MM.1S (cell line): ENCODE measurements at regions not wholly inside any gene's neighbourhood (a gene's known extent, or its start where the extent isn't known, plus 50 kb on each side); places are given as distances from the start of the nearest gene placed in this dataset.

Experiments used
- DNase-seq: peaks from one replicate; pipeline ENCODE4 v3.0.0-alpha.2; 2015
- H2AFZ ChIP-seq: fragments of 300-600 bp; sonication (generic); 2 replicates; pipeline ENCODE4 v1.6.0; 2016; ENCODE audit warnings: antibody characterized with exemption, low read length
- H3F3A ChIP-seq: fragments of 300-600 bp; sonication (generic); 2 replicates; pipeline ENCODE4 v1.6.1; 2016; ENCODE audit warnings: mild to moderate bottlenecking, antibody characterized with exemption, low read length, moderate library complexity, mixed read lengths; ENCODE audit not compliant: insufficient read depth
- H3K27ac ChIP-seq: fragments of 300-600 bp; sonication (generic); 2 replicates; pipeline ENCODE4 v1.5.1; 2016; ENCODE audit warnings: mild to moderate bottlenecking, low read length
- H3K27me3 ChIP-seq: fragments of 300-600 bp; sonication (generic); replicated peaks from 2 replicates; pipeline ENCODE4 v1.6.0; 2016; ENCODE audit warnings: low read length; ENCODE audit not compliant: insufficient read depth
- H3K36me3 ChIP-seq: fragments of 300-600 bp; sonication (generic); replicated peaks from 2 replicates; pipeline ENCODE4 v1.6.1; 2016; ENCODE audit warnings: mild to moderate bottlenecking, low read length, mixed read lengths; ENCODE audit not compliant: insufficient read depth
- H3K4me1 ChIP-seq: fragments of 300-600 bp; sonication (generic); 2 replicates; pipeline ENCODE4 v1.6.1; 2016; ENCODE audit warnings: low read length, mixed read lengths
- H3K4me2 ChIP-seq: fragments of 300-600 bp; sonication (generic); 2 replicates; pipeline ENCODE4 v1.6.0; 2016; ENCODE audit warnings: low read depth, low read length
- H3K4me3 ChIP-seq: fragments of 300-600 bp; sonication (generic); 2 replicates; pipeline ENCODE4 v1.5.1; 2016; ENCODE audit warnings: low read length, mixed read lengths
- H3K79me2 ChIP-seq: fragments of 300-600 bp; sonication (generic); 2 replicates; pipeline ENCODE4 v1.6.1; 2016; ENCODE audit warnings: mixed run types, low read length, mixed read lengths
- H3K9ac ChIP-seq: fragments of 300-600 bp; sonication (generic); 2 replicates; pipeline ENCODE4 v1.6.1; 2016; ENCODE audit warnings: low read length, mixed read lengths
- H3K9me2 ChIP-seq: fragments of 300-600 bp; sonication (generic); replicated peaks from 2 replicates; pipeline ENCODE4 v1.6.1; 2016; ENCODE audit warnings: mild to moderate bottlenecking, low read length, mixed read lengths; ENCODE audit not compliant: insufficient read depth
- H3K9me3 ChIP-seq: fragments of 300-600 bp; sonication (generic); replicated peaks from 2 replicates; pipeline ENCODE4 v1.6.1; 2016; ENCODE audit warnings: mild to moderate bottlenecking, low read length, mixed read lengths; ENCODE audit not compliant: insufficient read depth
- H4K20me1 ChIP-seq: fragments of 300-600 bp; sonication (generic); 2 replicates; pipeline ENCODE4 v1.6.1; 2016; ENCODE audit warnings: mild to moderate bottlenecking, low read length, moderate library complexity, mixed read lengths; ENCODE audit not compliant: insufficient read depth
- CTCF ChIP-seq: fragments of 300-600 bp; sonication (generic); IDR thresholded peaks from 2 replicates; pipeline ENCODE4 v1.5.1; 2016; ENCODE audit warnings: antibody characterized with exemption, low read length, mixed read lengths
- EZH2 ChIP-seq: fragments of 300-600 bp; sonication (generic); optimal IDR thresholded peaks from 2 replicates; pipeline ENCODE3; 2017; ENCODE audit warnings: low read depth, mild to moderate bottlenecking, antibody characterized with exemption, low read length, mixed read lengths
- EZH2phosphoT487 ChIP-seq: fragments of 300-600 bp; sonication (generic); IDR thresholded peaks from 2 replicates; pipeline ENCODE4 v1.6.1; 2018; ENCODE audit warnings: antibody characterized with exemption, low read length

DNA sequence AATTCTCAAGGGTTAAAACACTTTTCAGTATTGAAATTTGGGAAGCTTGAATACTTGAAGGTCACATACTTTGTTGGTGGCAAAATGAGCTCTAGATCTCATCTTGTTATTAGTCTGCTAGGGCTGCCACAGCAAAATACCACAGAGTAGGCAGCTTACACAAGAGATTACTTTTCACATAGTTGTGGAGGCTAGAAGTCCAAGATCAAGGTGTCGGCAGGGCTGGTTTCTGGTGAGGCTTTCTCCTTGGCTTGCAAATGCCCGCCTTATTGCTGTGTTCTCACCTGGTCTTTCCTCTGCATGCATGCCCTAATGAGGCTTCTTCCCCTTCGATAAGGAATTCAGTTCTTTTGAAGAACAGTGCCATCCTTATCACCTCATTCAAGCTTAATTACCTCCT is 270.8 kb upstream of the ANKRD55 start:
- Histone ChIP-seq H4K20me1 (no peaks in the 10 kb centered on the region), H3K27me3 (no peaks in the 10 kb centered on the region), H3F3A (no peaks in the 10 kb centered on the region), H3K4me3 (no peak overlapping the region), H3K9me2 (no peaks in the 10 kb centered on the region), H3K9me3 (no peaks in the 10 kb centered on the region), H3K79me2 (no peaks in the 10 kb centered on the region), H3K27ac (no peak overlapping the region), H3K4me1 (peaks cover 16% of the 10 kb centered on the region), H2AFZ (no peak overlapping the region), H3K9ac (no peak overlapping the region), H3K4me2 (no peak overlapping the region), H3K36me3 (no peaks in the 10 kb centered on the region)
- TF ChIP-seq EZH2 (no peak), CTCF (no peak), EZH2phosphoT487 (no peak)
- DNase-seq: no peak

DNA sequence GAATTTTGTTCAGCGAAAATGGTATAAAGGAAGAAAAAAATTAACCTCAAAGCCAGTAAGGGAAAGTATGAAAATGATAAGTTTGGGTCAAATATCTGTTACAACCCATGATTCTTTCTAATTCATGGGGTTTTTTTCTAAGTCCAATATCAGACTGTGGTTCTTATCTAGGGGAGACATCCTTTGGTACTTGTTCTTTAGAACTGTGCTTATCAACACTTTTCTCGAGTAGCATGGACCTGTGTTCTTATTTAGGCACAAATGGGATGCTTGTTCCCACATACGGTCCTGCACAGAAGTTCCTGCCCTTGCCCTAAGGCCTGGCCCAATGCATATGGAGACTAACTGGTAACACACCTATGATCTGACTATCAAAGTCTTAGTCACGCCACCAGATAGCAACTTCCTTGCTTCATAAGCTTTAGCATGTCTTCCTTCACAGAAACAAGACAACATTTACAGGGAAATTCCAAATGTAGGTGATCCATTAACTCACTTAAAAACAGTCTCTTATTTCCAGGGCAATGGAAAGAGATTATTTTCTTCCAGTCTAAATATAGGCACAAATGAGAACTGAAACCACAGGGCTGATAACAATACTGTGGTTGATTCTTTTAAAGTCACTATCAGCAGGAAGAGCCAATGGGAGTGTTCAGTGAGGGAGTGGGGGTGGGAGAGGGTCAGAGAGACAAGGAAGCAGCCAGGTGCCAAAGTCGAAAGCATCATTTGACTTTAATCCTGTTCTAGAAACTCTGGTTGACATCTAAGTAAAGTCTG is 268.8 kb upstream of the ANKRD55 start:
- Histone ChIP-seq H3K9me3 (no peaks in the 10 kb centered on the region), H4K20me1 (no peaks in the 10 kb centered on the region), H3K9ac (no peak overlapping the region), H3K27ac (peak overlapping the region; percentile 29; the same call in 1 of the 2 replicates), H3K4me2 (peak overlapping the region; percentile 25; the same call in 1 of the 2 replicates), H3K79me2 (no peaks in the 10 kb centered on the region), H3K9me2 (no peaks in the 10 kb centered on the region), H3K36me3 (no peaks in the 10 kb centered on the region), H3K4me1 (peaks cover 16% of the 10 kb centered on the region), H2AFZ (peak overlapping the region; percentile 26; the same call in 1 of the 2 replicates), H3K4me3 (no peak overlapping the region), H3K27me3 (no peaks in the 10 kb centered on the region), H3F3A (no peaks in the 10 kb centered on the region)
- no peak for TF ChIP-seq EZH2
- no peak for TF ChIP-seq CTCF
- TF ChIP-seq EZH2phosphoT487: no peak
- peak; percentile 69 for DNase-seq

GRCh38 chr5:56499901-56500300 is 266.8 kb upstream of the ANKRD55 start:
- peaks cover 16% of the 10 kb centered on the region for H3K4me1 ChIP-seq
- H3K9me3 ChIP-seq: no peaks in the 10 kb centered on the region
- H3K36me3 ChIP-seq: no peaks in the 10 kb centered on the region
- H3F3A ChIP-seq: no peaks in the 10 kb centered on the region
- H3K4me2 ChIP-seq: no peak overlapping the region
- DNase-seq: no peak
- H3K27ac ChIP-seq: no peak overlapping the region
- no peak for TF ChIP-seq CTCF
- no peaks in the 10 kb centered on the region for H4K20me1 ChIP-seq
- no peak overlapping the region for H2AFZ ChIP-seq
- H3K9me2 ChIP-seq: no peaks in the 10 kb centered on the region
- H3K79me2 ChIP-seq: no peaks in the 10 kb centered on the region
- H3K4me3 ChIP-seq: no peak overlapping the region
- H3K27me3 ChIP-seq: no peaks in the 10 kb centered on the region
- H3K9ac ChIP-seq: no peak overlapping the region
